ENCODE measurements at regions not wholly inside any gene's neighbourhood (a gene's known extent, or its start where the extent isn't known, plus 50 kb on each side); places are given as distances from the start of the nearest gene placed in this dataset.
A peak's percentile ranks its signal among the peaks of the same experiment; 100 is the strongest.
"Not testable (repeated sequence)": the region's sequence is repeated elsewhere in the genome, so short reads cannot be mapped to it uniquely, and the experiment has no call there.

DNA sequence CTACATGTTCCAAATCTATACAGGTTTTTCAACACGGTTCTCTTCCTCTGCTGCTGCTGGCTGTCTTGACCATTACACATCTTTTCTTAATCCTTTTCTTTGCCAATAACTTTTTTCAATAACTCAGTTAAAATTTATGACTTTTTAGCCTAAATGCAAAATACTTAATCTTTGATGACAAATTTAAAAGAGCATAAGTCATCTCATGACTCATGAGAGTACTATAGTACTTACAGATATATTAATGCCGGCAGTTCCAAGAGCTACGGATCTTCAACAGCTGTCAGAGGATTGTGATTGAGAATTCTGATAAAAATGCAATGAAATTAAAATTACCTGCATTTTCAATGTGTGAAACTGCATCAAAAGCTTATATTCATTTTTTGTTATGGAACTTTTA lies 105.5 kb downstream of the KPNA2 start:
- DNase-seq (ENCODE audit: low spot score), result no peak

DNA sequence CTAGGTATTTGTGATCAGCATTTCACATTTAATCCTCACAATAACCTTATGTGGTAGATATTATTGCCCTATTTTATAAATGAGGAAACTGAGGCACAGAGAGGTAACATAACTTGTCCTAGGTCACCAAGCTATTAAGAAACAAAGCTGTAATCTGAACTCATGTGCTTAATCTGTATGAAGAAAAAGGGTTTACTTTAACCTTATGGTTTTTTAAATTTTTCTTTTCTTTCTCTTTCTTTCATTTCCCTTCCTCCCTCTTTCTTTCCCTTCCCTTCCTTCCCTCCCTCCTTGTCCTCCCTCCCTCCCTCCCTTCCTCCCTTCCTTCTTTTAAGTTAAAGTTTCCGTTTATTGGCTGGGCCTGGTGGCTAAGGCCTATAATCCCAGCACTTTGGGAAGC lies 105.2 kb upstream of the AMZ2 start:
- no peak for DNase-seq (ENCODE audit: low spot score)

DNA sequence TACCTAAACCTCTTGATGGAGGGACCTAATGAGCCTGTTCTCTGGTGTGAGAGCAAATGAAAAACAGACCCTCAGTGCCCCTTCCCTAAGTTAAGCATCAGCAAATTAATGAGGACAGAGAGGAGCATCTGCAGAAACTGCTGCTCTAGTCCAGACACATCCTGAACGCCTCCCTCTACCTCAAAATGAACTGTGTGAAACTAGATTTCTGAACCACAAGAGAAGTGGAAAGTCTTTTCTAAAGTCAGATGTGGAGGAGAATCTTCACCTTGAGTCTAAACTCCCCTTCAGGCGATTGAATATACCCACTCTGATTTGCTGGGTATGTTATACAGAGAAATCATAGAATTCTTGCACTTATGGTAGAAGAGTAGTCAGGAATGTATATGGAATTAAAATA lies 104.4 kb upstream of the AMZ2 start:
- no peak for DNase-seq (ENCODE audit: low spot score)

DNA sequence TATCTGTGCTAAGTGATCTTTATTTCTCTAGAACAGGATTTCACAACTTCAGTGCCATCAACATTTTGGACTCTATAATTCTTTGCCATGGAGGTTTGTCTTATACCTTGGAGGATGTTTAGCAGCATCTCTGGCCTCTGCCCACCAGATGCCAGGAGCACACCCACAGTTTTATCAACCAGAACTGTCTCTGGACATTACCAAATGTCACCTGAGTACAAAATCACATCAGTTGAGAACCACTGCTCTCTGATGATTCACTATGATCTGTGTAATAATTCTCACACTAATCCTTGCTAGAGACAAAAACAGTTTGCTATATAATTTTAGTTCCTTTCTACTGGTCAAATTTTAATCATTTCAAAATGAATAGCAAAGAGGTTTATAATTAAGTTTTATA lies 102.8 kb upstream of the AMZ2 start:
- DNase-seq (ENCODE audit: low spot score), result no peak

DNA sequence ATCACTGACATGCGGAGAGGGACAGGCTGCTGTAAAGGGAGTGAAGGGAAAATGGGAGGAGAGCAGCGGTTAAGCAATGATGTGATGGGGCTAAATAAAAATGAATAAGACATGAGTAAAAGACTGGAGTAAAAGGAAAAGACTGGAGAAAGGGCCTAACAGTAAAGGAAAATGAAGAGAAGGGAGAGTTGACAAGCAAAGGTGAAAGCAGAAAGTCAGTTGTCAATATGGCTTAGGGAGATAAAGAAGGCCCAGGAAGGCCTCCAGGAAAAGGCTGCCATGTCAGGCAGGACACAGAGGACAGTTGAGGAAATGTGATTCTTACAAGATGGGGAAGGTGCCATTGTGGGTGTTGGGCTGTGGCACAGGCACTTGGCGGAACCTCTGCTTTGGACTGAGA lies 98.9 kb upstream of the AMZ2 start:
- no peak for DNase-seq (ENCODE audit: low spot score)

DNA sequence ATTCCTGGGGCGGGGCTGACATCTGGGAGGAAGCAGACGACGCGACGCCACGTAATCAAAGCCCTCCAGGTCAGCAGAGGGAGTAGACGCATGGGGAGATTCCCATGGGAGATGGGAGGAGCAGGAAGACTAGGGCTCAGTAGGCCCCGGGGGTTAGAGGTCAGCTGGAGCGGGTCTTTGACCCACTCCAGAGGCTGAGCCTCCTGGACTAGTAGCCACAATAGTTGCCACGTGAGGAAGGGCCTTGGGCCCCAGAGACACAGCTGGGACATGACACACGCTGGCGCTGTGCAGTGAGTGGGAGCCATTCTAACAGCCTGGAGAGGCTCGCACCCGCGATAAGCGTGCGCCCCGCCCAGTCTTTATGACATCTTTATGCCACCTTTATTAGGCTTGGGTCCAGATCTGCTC lies 95.7 kb upstream of the AMZ2 start:
- no peak for DNase-seq (ENCODE audit: low spot score)

DNA sequence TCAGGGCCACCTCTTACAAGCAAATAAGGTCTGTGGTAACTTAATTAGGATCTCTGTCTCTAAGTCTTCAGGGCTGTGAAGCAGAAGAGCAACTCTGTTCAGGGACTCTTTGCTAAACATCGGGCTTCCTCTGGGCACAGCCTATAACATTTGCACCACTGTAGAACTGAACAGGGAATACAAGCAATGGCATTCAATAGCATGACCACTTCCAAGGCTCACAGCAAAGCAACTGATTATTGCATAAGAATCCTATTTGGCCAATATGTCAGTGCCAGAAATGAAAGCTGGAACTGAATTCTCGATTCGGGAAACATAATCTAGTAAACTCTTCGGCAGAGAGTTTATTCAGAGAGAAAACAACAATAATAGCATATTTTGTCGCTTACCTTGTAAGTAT lies 92.2 kb upstream of the AMZ2 start:
- no peak for DNase-seq (ENCODE audit: low spot score)

DNA sequence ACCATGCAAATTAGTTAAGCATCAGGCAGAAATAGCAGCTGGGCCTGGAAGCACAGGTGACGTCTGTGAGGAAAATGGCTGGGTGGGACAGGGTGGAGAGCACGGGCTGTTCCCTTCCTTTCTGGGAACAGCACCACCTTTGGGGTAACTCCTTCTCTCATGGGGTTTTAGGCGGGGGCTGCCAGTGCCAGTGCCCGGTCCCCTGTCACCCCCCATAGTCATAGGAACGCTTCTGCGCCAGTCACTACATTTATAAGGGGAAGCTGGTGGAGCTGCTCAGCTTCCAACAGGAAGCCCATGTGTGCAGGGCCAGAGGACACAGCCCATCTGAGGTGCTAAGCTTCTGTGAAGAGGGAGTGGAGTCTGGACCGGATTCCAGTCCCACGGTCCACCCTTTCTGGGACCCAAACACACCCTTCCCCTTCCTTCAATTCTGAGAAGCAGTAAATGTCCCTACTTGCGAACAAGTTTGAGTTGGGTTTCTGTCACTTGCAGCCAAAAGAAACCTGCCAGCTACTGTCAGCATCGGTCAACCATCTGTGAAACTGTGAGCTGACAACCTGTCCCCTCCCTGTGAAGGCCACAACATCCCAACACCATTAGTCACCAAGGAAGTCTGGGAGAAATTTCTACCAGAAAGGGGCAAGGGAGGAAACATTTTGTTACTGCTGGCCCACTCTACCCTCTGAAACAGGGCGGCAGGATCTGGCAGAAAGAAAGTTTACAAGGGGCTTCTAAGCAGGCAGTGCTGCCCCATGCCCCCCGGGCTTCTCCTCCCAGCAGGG lies 86.0 kb upstream of the AMZ2 start:
- no peak for DNase-seq (ENCODE audit: low spot score)

DNA sequence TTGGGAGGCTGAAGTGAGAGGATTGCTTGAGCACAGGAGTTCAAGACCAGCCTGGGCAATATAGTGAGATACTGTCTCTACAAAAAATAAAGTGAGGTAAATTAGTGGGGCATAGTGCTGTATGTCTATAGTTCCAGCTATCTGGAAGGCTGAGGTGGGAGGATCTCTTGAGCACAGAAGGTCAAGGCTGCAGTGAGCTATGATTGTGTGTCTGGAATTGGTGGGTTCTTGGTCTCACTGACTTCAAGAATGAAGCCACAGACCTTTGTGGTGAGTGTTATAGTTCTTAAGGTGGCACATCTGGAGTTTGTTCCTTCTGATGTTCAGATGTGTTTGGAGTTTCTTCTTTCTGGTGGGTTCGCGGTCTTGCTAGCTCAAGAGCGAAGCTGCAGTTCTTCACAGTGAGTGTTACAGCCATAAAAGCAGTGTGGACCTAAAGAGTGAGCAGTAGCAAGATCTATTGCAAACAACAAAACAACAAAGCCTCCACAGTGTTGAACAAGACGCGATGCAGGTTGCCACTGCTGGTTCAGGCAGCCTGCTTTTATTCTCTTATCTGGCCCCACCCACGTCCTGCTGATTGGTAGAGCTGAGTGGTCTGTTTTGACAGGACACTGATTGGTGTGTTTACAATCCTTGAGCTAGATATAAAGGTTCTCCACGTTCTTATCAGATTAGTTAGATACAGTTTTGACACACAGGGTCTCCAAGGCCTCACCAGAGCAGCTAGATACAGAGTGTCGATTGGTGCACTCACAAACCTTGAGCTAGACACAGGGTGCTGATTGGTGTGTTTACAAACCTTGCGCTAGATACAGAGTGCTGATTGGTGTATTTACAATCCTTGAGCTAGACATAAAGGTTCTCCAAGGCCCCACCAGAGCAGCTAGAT lies 79.3 kb upstream of the AMZ2 start:
- not testable (repeated sequence) for DNase-seq (ENCODE audit: low spot score)

DNA sequence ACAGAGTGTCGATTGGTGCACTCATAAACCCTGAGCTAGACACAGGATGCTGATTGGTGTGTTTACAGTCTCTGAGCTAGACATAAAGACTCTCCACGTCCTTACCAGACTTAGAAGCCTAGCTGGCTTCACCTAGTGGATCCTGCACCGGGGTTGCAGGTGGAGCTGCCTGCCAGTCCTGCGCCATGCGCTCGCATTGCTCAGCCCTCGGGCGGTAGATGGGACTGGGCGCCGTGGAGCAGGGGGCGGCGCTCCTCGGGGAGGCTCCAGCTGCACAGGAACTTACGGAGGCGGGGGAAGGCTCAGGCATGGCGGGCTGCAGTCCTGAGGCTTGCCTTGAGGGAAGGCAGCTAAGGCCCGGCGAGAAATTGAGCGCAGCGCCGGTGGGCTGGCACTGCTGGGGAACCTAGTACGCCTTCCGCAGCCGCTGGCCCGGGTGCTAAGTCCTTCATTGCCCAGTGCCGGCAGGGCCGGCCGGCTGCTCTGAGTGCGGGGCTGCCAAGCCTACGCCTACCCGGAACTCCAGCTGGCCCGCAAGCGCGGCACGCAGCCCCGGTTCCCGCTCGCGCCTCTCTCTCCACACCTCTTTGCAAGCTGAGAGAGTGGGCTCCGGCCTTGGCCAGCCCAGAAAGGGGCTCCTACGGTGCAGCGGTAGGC lies 78.5 kb upstream of the AMZ2 start:
- not testable (repeated sequence) for DNase-seq (ENCODE audit: low spot score)

DNA sequence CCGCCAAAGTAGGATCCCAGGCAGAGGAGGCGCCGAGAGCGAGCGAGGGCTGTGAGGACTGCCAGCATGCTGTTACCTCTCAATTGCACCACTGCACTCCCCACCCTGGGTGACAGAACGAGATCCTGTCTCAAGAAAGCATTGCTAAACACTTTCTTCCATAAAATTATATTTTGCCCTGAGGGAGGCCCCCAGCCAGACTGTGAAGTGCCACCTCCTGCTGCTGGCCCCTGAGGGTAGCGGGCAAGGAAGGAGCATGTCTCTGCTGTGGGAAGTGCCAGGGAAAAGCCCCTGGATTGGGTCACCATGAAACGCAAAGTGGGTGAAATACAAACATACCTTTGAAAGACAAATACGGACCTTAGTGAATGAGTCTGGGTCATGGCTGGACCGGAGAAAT lies 78.0 kb upstream of the AMZ2 start:
- no peak for DNase-seq (ENCODE audit: low spot score)

DNA sequence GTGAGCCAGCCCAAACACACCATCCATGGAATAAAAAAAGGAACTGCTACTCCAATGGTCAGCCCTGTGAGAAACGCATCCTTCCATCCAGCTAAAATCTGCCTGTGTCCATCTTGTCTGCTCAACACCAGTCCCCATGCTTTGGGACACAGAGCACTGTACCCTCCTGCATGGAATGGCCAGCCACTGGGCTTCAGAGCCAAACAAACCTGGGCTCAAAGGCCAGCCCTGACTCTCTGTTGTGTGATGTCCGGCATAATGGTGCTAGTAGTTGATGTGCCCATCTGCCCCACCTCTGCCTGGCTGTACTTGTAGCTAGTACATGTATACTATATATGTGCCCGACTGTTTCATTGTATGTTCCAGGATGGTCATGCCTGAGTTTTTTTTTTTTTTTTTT lies 77.6 kb upstream of the AMZ2 start:
- DNase-seq (ENCODE audit: low spot score), result no peak

DNA sequence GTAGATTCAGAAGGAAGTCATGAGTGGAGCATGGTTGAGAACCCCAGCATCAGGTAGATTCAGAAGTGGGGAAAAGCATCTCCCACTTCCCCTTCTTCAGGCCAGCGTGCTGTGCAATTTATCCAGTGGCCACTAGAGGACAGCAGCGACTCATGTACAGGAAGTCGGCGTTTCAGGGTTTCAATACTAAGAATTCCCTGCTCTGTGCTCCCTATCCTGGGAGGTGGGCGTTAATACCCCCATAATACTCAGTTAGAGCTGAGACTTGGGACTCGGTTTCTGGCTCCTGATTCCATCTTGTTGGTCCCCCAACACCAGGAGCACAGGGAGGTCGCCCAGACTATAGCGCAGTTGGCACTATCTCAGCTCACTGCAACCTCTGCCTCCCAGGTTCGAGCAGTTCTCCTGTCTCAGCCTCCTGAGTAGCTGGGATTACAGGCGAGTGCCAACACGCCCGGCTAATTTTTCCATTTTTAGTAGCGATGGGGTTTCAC lies 75.3 kb upstream of the AMZ2 start:
- DNase-seq (ENCODE audit: low spot score), result peak; percentile 79

DNA sequence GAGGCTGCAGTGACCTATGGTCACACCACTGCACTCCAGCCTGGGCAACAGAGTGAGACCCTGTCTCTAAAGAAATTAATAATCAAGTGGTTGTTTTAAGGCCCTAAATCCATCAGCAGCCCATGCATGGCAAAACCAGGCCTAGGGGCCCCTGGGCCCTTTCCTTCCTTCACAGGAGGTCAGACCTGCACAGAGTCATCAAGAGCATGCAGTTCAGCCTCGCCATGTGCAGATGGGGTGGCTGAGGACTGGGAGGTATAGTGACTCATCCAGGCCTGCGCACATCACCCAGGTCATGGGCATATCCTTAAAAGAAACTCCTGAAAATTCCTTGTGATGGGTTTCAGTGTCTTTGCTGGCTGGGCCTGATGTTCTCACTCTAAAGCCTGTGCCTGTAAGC lies 72.4 kb upstream of the AMZ2 start:
- DNase-seq (ENCODE audit: low spot score), result no peak

DNA sequence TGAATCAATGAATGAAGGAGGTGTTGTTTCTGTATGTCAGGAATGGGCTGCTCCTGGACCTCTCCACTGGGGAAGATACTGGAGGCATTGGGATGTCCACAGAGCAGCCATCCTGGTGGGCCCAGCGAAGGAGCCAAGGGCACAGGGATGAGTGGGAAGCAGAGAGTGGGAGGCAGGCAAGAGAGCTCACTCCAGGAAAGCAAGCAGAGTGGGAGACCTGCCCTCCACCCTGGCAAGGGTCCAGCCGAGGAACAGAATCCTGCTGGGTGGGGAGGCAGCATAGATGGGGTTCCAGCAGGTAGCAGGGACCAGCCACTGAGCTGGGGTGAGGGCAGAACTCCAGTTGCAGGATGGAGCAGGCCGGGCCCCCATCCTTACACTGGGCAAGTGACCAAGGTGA lies 71.9 kb upstream of the AMZ2 start:
- no peak for DNase-seq (ENCODE audit: low spot score)

DNA sequence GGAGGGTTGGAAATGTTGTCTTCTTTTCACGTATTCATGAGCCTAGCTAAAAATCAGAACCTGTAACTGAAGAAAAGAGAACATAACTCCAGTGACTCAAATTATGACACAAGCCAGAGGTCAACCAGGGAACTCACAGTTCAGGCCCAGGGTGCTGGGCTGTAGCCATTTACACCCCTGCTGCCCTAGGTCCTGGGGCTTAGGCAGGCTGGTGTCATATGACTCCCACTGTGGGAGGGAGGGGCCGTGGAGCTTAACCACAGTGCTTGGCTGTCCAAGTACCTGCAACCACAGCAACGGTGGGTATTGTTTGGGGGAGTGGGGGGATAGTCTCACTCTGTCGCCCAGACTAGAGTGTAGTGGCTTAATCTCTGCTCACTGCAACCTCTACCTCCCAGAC lies 71.1 kb upstream of the AMZ2 start:
- DNase-seq (ENCODE audit: low spot score), result no peak

DNA sequence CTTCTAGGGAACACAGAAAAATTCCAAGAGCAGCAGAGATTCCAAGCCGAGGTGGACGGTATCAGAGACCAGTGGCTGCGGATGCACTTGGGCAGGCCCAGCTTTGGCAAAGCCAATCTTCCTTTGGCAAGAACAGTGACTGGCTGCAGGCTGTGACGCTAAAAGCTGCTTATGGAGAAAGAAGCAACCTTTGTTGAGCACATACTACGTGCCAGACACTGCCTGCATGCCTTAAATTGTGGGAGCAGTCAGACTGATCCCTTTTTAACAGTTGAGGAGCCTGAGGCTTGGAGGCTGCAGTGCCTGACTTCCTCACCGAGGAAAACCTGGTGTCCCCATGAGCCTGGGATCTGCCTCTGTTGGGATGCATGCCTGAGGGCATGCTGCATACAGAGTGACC lies 69.0 kb upstream of the AMZ2 start:
- no peak for DNase-seq (ENCODE audit: low spot score)

DNA sequence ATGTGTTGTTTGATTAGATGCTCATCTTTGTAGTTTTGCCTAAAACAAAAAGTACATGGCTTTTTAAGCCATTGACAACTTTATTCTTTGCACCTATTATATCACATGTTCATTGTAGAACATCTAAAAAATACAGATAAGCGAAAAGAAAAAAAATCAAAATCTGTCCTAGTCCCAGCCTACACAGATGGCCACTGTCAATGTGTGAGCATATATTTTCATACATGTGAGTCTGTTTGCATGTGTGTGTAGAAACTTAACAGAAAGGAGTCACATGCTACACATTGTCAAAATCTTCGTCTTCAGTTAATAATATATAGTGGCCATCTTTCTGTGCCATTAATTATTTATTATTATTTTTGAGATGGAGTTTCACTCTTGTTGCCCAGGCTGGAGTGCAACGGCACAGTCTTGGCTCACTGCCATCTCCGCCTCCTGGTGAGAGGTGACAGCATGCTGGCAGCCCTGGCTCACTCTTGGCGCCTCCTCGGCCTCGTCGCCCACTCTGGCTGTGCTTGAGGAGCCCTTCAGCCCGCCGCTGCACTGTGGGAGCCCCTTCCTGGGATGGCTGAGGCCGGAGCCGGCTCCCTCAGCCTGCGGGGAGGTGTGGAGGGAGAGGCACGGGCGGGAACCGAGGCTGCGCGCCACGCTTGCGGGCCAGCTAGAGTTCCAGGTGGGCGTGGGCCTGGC lies 68.5 kb upstream of the AMZ2 start:
- no peak for DNase-seq (ENCODE audit: low spot score)

DNA sequence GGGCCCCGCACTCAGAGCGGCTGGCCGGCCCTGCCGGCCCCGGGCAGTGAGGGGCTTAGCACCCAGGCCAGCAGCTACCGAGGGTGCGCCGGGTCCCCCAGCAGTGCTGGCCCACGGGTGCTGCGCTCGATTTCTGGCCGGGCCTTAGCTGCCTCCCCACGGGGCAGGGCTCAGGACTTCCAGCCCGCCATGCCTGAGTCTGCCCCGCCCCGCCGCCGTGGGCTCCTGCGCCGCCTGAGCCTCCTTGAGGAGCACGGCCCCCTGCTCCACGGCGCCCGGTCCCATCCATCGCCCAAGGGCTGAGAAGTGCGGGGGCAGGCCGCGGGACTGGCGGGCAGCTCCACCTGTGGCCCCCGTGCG lies 67.9 kb upstream of the AMZ2 start:
- no peak for DNase-seq (ENCODE audit: low spot score)

DNA sequence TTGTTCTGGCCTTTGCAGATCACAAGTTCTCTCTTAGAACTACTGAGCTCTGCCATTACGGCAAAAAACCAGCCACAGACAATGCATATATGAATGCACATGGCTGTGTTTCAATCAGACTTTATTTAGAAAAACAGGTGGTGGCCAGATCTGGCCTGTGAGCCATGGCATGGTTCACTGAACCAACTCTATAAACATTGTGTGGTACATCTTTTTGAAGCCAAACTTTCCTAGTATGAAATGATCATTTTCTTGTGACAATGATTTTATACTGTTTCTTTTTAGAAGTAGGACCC lies 65.9 kb upstream of the AMZ2 start:
- peak; percentile 91 for DNase-seq (ENCODE audit: low spot score)

DNA sequence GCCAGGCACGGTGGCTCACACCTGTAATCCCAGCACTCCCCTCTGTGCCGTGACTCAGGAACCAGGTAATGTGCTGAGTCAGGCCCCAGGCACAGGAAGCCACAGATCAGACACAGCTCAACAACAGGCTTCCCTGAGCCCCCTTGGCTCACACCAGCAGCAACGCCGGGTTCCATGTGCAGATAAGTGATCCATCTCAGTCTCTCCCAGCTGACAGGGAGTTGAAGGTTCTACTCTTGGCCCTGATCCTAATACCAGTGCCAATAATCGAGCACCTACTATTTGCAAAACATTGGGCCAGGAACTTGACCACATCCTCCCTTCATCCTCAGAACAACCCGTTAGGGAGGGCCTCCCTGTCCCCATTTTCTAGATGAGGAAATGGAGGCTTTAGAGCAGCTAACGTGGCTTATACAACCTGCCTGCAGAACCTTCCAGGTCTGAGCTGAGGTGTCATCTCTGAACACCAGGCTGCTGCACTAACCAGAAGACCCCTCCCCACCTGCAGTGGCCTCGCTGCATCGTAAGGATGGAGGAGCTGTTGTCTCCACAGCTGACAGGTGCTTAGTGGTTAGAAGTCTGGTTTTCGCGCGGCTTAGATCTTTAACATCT lies 64.8 kb upstream of the AMZ2 start:
- DNase-seq (ENCODE audit: low spot score), result peak; percentile 86

DNA sequence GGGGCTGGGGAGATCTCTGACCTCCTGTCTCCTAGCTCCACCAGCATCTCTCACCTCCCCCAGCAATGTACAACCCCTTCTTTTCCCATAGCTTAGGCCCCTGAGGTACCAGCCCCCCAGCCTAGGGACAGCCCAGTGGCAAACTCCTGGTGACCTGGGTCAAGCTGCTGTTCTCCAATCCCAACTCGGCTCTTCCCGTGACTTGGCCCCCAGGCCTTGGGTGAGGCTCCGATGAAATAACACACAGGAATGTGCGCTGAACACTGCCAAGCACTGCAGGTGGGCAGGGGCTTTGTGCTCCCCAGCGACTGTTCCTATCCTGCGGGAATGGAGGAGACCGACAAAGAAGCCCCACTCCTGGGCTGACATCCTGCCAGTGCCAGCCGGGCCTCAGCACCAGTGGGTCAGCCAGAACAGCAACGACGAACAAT lies 63.7 kb upstream of the AMZ2 start:
- DNase-seq (ENCODE audit: low spot score), result no peak
